ENCODE measurements at regions not wholly inside any gene's neighbourhood (a gene's known extent, or its start where the extent isn't known, plus 50 kb on each side); places are given as distances from the start of the nearest gene placed in this dataset.

GRCh38 chr6:146878168-146878951 lies 279.6 kb downstream of the ADGB start:
- TF ChIP-seq CTCF (IDR thresholded peaks at IDR 0.05; ENCODE audit: insufficient read depth, low read depth, low read length) (no peak), EZH2 (IDR thresholded peaks at IDR 0.05; ENCODE audit: insufficient read depth, low read length) (no peak)
